NCI-H2227 treated with DMSO at 0.1 percent for 48 hours (cell line): ENCODE measurements at regions not wholly inside any gene's neighbourhood (a gene's known extent, or its start where the extent isn't known, plus 50 kb on each side); places are given as distances from the start of the nearest gene placed in this dataset.
A peak's percentile ranks its signal among the peaks of the same experiment; 100 is the strongest.
"Not testable (repeated sequence)": the region's sequence is repeated elsewhere in the genome, so short reads cannot be mapped to it uniquely, and the experiment has no call there.

Experiments
- DNase-seq: peaks from one replicate; lab custom pipeline; 2025; lab: John Stamatoyannopoulos, UW

GRCh38 chr4:138892483-138893407 lies 122.8 kb upstream of the NOCT start:
- DNase-seq, result no peak

GRCh38 chr4:138891631-138892031 lies 124.0 kb upstream of the NOCT start:
- DNase-seq, result no peak

- no peak for DNase-seq
Measured at GRCh38 chr4:138890891-138891570, 124.5 kb upstream of the NOCT start.

GRCh38 chr4:138889216-138889615 lies 126.4 kb upstream of the NOCT start:
- DNase-seq, result no peak

- no peak for DNase-seq
Measured at GRCh38 chr4:138887741-138888140, 127.8 kb upstream of the NOCT start.

- DNase-seq, result no peak
Measured at GRCh38 chr4:138887341-138887740, 128.2 kb upstream of the NOCT start.

- DNase-seq, result no peak
Measured at GRCh38 chr4:138879757-138880156, 135.8 kb upstream of the NOCT start.

- no peak for DNase-seq
Measured at GRCh38 chr4:138875891-138876608, 139.5 kb upstream of the NOCT start.

- no peak for DNase-seq
Measured at GRCh38 chr4:138871555-138871875, 144.1 kb upstream of the NOCT start.

- DNase-seq, result peak; percentile 80
Measured at GRCh38 chr4:138870737-138871554, 144.6 kb upstream of the NOCT start.

GRCh38 chr4:138869631-138870030 lies 145.9 kb upstream of the NOCT start:
- no peak for DNase-seq

- DNase-seq, result no peak
Measured at GRCh38 chr4:138869165-138869564, 146.4 kb upstream of the NOCT start.

- DNase-seq, result no peak
Measured at GRCh38 chr4:138868562-138868961, 147.0 kb upstream of the NOCT start.

- DNase-seq, result no peak
Measured at GRCh38 chr4:138867404-138867803, 148.2 kb upstream of the NOCT start.

- DNase-seq, result no peak
Measured at GRCh38 chr4:138866314-138866713, 149.3 kb upstream of the NOCT start.

- DNase-seq, result peak; percentile 6
Measured at GRCh38 chr4:138865765-138866164, 149.8 kb upstream of the NOCT start.

- peak; percentile 2 for DNase-seq
Measured at GRCh38 chr4:138864961-138865720, 150.4 kb upstream of the NOCT start.

GRCh38 chr4:138863160-138863559 lies 152.4 kb upstream of the NOCT start:
- DNase-seq, result no peak

- no peak for DNase-seq
Measured at GRCh38 chr4:138861135-138861534, 154.4 kb upstream of the NOCT start.

- not testable (repeated sequence) for DNase-seq
Measured at GRCh38 chr4:138860357-138860756, 155.2 kb upstream of the NOCT start.

- DNase-seq, result no peak
Measured at GRCh38 chr4:138859254-138859653, 156.3 kb upstream of the NOCT start.
